Esophagus squamous epithelium (tissue), 5 donors: ENCODE measurements at regions not wholly inside any gene's neighbourhood (a gene's known extent, or its start where the extent isn't known, plus 50 kb on each side); places are given as distances from the start of the nearest gene placed in this dataset.
"Not testable (repeated sequence)": the region's sequence is repeated elsewhere in the genome, so short reads cannot be mapped to it uniquely, and the experiment has no call there.

Experiments
- DNase-seq: peaks from one replicate; lab custom pipeline; 2025; lab: John Stamatoyannopoulos, UW
- H3K27ac ChIP-seq, 4 donors: fragments of 200-600 bp; sonication (generic); one replicate each; pipeline ENCODE4 v1.5.1; 2016 to 2019; ENCODE audit warnings: mild to moderate bottlenecking in 1 of 4
- H3K27me3 ChIP-seq, 4 donors: fragments of 200-600 bp; sonication (generic); 1 replicate in 3 of 4; 2 replicates in 1 of 4; pipeline versions ENCODE4 v1.5.1 to v1.6.0; 2017 to 2021; ENCODE audit warnings: antibody characterized with exemption in 1 of 4
- H3K36me3 ChIP-seq, 3 donors: fragments of 200-600 bp; sonication (generic); one replicate each; pipeline ENCODE4 v1.5.1; 2016 to 2019
- H3K4me1 ChIP-seq, 3 donors: fragments of 200-600 bp; sonication (generic); one replicate each; pipeline ENCODE4 v1.5.1; 2017 to 2019
- H3K4me3 ChIP-seq, 4 donors: fragments of 200-600 bp; sonication (generic); 1 replicate in 3 of 4; 2 replicates in 1 of 4; pipeline ENCODE4 v1.5.1; 2016 to 2019; ENCODE audit warnings: mild to moderate bottlenecking in 2 of 4, moderate library complexity in 1 of 4
- H3K9me3 ChIP-seq, 3 donors: fragments of 200-600 bp; sonication (generic); one replicate each; pipeline ENCODE4 v1.5.1; 2016 to 2019
- CTCF ChIP-seq, 6 experiments: fragments of 450-650 bp in 4 of 6; fragments of 200-600 bp in 2 of 6; sonication (generic) in 2 of 6; IDR thresholded peaks; one replicate each; pipeline ENCODE4 v1.5.1; 2016 to 2019; ENCODE audit warnings: antibody characterized with exemption in 6 of 6, mild to moderate bottlenecking in 4 of 6, moderate library complexity in 4 of 6
- POLR2A ChIP-seq, 4 donors: fragments of 450-650 bp; IDR thresholded peaks; one replicate each; pipeline ENCODE4 v1.6.1; 2017; ENCODE audit warnings: antibody characterized with exemption in 4 of 4, mild to moderate bottlenecking in 4 of 4, moderate library complexity in 3 of 4
- WGBS, 2 donors: methylation state at CpG; one replicate each; pipeline ENCODE4 v1.1.5; 2018; 5-methylcytosine and 5-hydroxymethylcytosine counted together
- intact Hi-C: fragments of 100-400 bp; cut with DNase I; formaldehyde crosslinking; loops from one replicate; pipeline ENCODE4 v1.15.0; 2022
- donor health status: DM: yes; HTN: yes; CAD: no.

- H3K27me3 ChIP-seq, result peaks cover 0 to 19% (median 0%) of the 10 kb centered on the region in 4 donors
- H3K4me1 ChIP-seq, H3K4me3 ChIP-seq, H3K9me3 ChIP-seq, DNase-seq, H3K27ac ChIP-seq, H3K36me3 ChIP-seq, intact Hi-C loops: not testable (repeated sequence)
- 89% methylated on average over 13 of the region's 32 CpGs; no CpG with 5 or more reads in 1 of the 2 donors for WGBS, 2 donors
These were observed 68.8 kb upstream of the WIPI2 start for GRCh38 chr7:5121256-5121655.

- H3K4me3 ChIP-seq, DNase-seq, H3K4me1 ChIP-seq, H3K27ac ChIP-seq, H3K9me3 ChIP-seq, H3K36me3 ChIP-seq, intact Hi-C loops: not testable (repeated sequence)
- 50 to 53% methylated on average over 5 of the region's 8 CpGs for WGBS, 2 donors
- peaks cover 0 to 15% (median 0%) of the 10 kb centered on the region in 4 donors for H3K27me3 ChIP-seq
These were observed 58.8 kb upstream of the WIPI2 start for GRCh38 chr7:5131238-5131637.

- Histone ChIP-seq H3K9me3 (no peaks in the 10 kb centered on the region), H3K4me1 (no peaks in the 10 kb centered on the region), H3K27me3 (peaks cover 0 to 8% (median 0%) of the 10 kb centered on the region in 4 donors), H3K27ac (no peak overlapping the region), H3K4me3 (no peak overlapping the region), H3K36me3 (no peaks in the 10 kb centered on the region)
- WGBS, 2 donors, result 65 to 78% methylated on average over 5 of the region's 7 CpGs
- intact Hi-C loops, result no loop called here
- DNase-seq, result no peak
- TF ChIP-seq CTCF (IDR thresholded peaks at IDR 0.05) (no peak), POLR2A (IDR thresholded peaks at IDR 0.05) (no peak)
These were observed 57.5 kb upstream of the WIPI2 start for GRCh38 chr7:5132539-5132938.

- TF ChIP-seq CTCF (IDR thresholded peaks at IDR 0.05), result peak in 4 of 6 experiments; percentile 15 to 34 (median 23)
- no peak for TF ChIP-seq POLR2A (IDR thresholded peaks at IDR 0.05)
- no peaks in the 10 kb centered on the region for H3K4me1 ChIP-seq
- 61 to 89% methylated on average over 4 to 6 of the region's 7 CpGs for WGBS, 2 donors
These were observed 50.0 kb upstream of the WIPI2 start for GRCh38 chr7:5139998-5140397.

More at GRCh38 chr7:5139998-5140397, 50.0 kb upstream of the WIPI2 start:
- intact Hi-C loops, result no loop called here
- peaks cover 0 to 15% (median 0%) of the 10 kb centered on the region in 4 donors for H3K27me3 ChIP-seq
- H3K9me3 ChIP-seq, result no peaks in the 10 kb centered on the region
- H3K4me3 ChIP-seq, result no peak overlapping the region
- DNase-seq, result no peak
- no peak overlapping the region for H3K27ac ChIP-seq
- no peaks in the 10 kb centered on the region for H3K36me3 ChIP-seq
